Stimulated activated CD4-positive, alpha-beta T cell treated with anti-CD3 and anti-CD28 coated beads, Interleukin-4, amount 100 ng/mL, for 1 hour (primary cell): ENCODE measurements at regions not wholly inside any gene's neighbourhood (a gene's known extent, or its start where the extent isn't known, plus 50 kb on each side); places are given as distances from the start of the nearest gene placed in this dataset.
"Not testable (repeated sequence)": the region's sequence is repeated elsewhere in the genome, so short reads cannot be mapped to it uniquely, and the experiment has no call there.

Experiments used
- DNase-seq: peaks from one replicate; pipeline ENCODE4 v3.0.0-alpha.2; 2020

DNA sequence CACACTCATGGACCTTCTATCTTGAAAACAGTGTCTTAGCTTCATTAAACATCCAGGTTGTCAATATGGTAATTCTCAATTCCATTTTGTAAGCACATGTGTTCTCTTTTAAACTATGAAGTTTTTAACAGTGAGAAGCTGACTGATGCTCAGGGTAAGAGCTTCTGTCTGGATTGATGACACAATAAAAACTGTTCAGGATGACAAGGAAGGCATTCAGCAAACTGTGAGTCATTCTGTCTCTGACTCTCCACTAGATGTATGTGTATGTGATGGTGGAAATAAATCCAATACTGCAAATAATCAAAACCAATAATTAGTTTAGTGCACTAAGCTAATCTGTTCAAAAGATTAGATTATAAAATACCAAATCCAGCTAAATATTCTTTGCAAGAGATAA lies 115.3 kb upstream of the ARX start:
- no peak for DNase-seq

GRCh38 chrX:25130619-25131018 lies 114.9 kb upstream of the ARX start:
- no peak for DNase-seq

- DNase-seq, result no peak
Measured at GRCh38 chrX:25125483-25125882, 109.7 kb upstream of the ARX start.

DNA sequence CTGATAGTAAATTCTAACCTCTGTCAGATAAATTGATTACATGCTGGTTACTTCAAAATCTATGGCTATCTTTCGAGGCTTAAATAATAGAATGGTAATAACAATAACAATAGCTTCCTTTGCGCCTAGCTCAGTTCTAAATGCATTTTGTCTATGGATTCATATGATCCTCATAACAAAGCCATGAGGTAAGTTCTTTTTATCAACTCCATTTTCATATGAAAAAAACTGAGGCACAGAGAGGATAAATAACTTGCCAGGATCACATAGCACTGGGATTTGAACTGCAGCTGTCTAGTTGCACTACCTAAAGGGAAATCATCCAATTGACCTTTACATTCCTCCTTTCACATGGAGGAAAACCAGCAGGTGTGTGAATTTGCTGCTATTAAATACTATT lies 108.6 kb upstream of the ARX start:
- no peak for DNase-seq

- no peak for DNase-seq
Measured at GRCh38 chrX:25112156-25112555, 96.4 kb upstream of the ARX start.

DNA sequence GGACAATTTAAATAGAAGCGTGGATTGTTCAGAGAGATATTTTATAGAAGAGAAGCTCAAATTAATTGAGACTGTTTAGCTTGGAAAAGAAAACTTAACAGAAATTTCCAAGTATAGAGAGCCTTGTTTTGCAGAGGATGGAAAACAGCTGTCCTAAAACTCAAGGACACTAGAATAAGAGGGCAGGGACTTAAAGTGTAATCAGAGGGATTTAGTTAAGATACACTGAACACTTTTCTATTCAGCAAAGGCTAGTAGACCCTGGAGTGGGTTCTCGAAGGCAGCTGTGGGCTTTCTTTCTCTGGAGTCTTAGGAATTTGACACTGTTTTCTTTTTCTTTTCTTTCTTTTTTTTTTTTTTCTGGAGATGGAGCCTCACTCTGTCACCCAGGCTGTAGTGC lies 92.7 kb upstream of the ARX start:
- no peak for DNase-seq

GRCh38 chrX:25105221-25105620 lies 89.5 kb upstream of the ARX start:
- no peak for DNase-seq

GRCh38 chrX:25096522-25097045 lies 80.8 kb upstream of the ARX start:
- DNase-seq, result no peak

GRCh38 chrX:25091152-25091551 lies 75.4 kb upstream of the ARX start:
- DNase-seq, result not testable (repeated sequence)

DNA sequence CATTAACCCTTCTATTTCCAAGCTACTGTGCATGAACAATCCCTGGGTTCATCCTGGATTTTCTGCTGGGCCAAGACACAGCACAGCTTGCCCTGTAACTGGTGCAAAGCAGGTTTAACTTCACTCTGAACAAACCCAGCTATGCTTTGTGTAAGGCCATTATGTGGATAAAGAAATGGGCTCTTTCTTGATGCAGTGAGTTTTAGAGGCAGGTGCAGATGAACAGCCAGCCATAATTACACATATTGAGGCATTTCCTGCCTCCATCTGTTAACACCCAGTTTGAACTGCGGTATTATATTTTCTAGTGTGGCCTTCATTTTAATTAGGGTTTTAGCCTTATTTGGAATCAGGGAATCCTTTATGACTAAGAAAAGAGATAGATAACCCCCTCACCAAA lies 68.7 kb upstream of the ARX start:
- DNase-seq, result no peak

DNA sequence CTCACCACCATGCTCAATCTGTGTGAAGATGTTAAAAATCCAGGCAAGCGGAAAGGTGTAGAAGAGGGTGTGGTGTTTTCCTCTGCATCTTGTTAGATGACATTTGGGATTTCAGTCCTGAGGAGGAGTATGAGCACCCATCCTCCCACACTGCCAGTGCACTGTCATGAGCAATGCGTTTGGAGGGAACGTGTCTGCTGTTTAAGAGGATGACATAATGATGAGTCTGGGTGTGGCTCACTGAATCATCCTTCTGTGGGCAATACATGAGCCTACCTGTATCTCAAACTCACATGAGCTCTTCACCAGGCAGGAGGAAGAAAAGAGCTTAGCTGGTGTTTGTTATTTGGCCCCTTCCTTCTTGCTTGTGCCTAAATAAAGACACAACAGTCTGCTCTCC lies 67.9 kb upstream of the ARX start:
- no peak for DNase-seq

GRCh38 chrX:25079020-25079419 lies 63.3 kb upstream of the ARX start:
- DNase-seq, result no peak

- DNase-seq, result no peak
Measured at GRCh38 chrX:25076941-25077500, 61.3 kb upstream of the ARX start.

DNA sequence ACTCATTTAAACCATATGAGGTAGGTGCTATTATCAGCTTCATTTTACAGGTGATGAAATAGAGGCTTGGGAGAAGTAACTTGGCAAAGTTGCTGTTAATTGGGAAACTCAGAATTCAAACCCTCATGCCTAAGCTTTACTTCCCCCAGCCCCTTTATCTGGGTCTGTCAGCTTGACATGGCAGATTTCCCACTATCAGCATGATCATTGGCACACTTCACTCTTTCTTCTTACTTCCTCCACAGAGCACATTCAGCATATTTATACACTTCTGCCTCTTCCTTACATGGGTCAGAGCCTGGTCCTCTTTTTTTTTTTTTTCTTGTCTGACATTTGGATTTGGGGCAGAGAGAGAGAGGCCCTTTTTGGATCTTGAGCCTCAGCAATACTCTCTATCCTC lies 56.5 kb upstream of the ARX start:
- DNase-seq, result no peak

DNA sequence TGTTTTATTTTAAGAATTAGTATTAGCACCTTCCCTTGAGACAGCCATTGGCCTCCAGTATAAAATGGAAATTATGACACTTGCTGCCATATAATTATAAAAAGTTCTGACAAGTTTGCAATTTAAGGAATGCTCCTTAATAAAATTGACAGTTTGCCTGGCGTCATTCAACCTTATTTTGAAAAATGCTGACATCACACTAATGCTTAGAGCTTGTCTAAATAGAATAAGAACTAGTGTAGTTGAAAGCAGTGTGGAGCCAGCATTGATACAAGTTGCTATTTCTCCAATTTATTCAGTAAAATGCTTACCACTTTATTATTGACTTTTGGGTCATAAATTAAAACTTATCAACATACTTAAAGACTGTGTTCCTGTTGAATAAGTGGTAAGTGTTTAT lies 54.3 kb upstream of the ARX start:
- no peak for DNase-seq

DNA sequence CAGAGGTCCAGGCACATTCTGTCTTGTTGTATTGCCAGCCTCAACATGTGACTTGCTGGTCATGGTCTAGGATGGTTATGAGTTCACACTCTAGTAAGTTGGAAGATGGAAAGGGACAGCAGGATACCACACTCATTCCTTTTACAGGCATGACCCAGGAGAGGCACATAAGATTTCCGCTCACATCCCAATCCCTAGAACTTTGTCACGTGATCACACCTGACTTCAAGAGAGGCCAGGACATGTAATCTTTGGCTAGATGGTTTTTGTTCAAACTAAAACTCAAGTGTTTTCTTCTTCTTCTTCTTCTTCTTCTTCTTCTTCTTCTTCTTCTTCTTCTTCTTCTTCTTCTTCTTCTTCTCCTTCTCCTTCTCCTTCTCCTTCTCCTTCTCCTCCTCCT lies 53.4 kb upstream of the ARX start:
- DNase-seq, result no peak

DNA sequence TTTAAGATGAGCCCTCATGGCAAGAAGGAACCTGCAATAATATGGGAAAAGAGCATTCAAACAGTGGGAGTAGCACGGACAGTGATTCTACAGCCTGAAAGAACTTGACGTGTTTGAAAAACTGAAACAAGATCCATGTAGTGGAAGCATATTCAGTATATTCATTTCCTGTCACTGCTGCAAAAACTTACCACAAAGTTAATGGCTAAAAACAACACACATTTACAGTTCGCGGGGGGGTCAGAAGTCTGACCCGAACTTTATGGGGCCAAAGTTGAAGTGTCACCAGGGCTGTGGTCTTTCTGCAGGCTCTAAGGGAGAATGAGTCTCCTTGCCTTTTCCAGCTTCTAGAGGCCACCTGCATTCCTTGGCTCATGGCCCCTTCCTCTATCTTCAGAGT lies 52.6 kb upstream of the ARX start:
- no peak for DNase-seq

DNA sequence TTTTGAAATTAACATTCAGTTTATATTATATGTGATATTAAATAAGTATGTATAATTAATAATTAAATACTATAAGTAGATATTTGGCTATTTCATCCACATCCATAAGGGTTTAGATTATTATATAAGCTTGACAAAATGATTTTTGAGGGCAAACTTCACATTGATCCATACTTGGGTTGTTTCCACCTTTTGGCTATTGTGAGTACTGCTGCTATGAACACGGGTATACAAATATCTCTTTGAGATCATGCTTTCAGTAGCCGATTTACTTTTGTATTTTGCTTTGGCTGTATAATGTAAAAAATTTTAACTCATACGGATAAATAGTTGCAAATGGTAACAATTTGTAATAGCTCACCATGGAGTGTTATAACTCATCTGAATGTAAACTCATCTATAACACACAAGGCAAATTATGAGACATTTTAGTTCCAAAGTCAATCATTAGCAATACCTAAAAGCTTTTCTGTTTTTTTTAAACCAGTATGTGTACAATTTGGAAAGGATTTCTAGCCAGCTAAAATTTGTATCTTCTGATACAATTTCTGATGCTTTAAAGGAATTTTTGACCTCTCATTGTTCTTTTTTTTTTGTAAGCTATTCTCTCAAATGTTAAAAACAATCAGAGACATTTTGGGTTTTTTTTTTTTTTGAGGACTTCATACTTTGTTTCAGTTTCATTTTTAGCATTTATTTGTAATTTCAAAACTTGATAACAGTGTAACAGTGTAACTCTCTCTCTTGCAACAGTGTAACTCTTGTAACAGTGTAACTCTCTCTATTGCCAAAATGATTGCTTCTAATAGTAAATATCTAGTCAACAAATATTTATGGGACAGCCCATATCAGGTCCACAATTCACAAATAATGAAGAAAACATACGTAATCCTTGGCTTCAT lies 51.8 kb upstream of the ARX start:
- no peak for DNase-seq

DNA sequence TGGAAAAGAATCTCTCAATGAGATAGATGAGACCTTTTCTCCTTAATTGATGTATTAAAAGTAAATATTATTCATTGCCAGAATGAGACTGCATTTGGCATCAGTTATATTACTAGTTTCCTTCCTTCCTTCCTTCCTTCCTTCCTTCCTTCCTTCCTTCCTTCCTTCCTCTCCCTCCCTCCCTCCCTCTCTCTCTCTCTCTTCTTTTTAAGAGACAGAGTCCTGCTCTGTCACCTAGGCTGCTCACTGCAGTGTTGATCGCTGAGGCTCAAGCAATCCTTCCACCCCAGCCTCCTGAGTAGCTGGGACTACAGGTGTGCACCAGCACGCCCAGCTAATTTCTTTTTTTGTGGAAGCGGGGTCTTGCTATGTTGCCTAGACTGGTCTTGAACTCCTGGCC lies 50.4 kb upstream of the ARX start:
- DNase-seq, result no peak
